GM23338 (cell line): ENCODE measurements at regions not wholly inside any gene's neighbourhood (a gene's known extent, or its start where the extent isn't known, plus 50 kb on each side); places are given as distances from the start of the nearest gene placed in this dataset.

Source experiments
- ATAC-seq: fragments of 200-7000 bp; cut with Tn5 transposase; 3 replicates; pipeline ENCODE4 v1.9.1; 2020
- DNase-seq: peaks from one replicate; pipeline ENCODE4 v3.0.0-alpha.2; 2015; ENCODE audit warnings: low spot score
- H2AFZ ChIP-seq: fragments of 200-600 bp; sonication (generic); 2 replicates; pipeline ENCODE4 v1.8.0; 2016; ENCODE audit warnings: antibody characterized with exemption, mild to moderate bottlenecking, moderate library complexity
- H3F3A ChIP-seq: fragments of 200-600 bp; sonication (generic); replicated peaks from 2 replicates; pipeline ENCODE4 v1.8.0; 2017; ENCODE audit warnings: antibody characterized with exemption, mixed run types, low read depth
- H3K27ac ChIP-seq: fragments of 200-600 bp; sonication (generic); 2 replicates; pipeline ENCODE4 v1.6.1; 2016; ENCODE audit warnings: low read depth
- H3K27me3 ChIP-seq: fragments of 200-600 bp; sonication (generic); 2 replicates; pipeline ENCODE4 v1.8.0; 2016; ENCODE audit warnings: mild to moderate bottlenecking, mixed run types, moderate library complexity; ENCODE audit not compliant: insufficient read depth
- H3K36me3 ChIP-seq: fragments of 200-600 bp; sonication (generic); 2 replicates; pipeline ENCODE4 v1.8.0; 2016; ENCODE audit warnings: mild to moderate bottlenecking; ENCODE audit not compliant: insufficient read depth
- H3K4me1 ChIP-seq: fragments of 200-600 bp; sonication (generic); 2 replicates; pipeline ENCODE4 v1.8.0; 2016; ENCODE audit warnings: mild to moderate bottlenecking, moderate library complexity; ENCODE audit not compliant: insufficient read depth
- H3K4me2 ChIP-seq: fragments of 200-600 bp; sonication (generic); 2 replicates; pipeline ENCODE4 v1.7.1; 2017; ENCODE audit warnings: mixed run types
- H3K4me3 ChIP-seq: fragments of 200-600 bp; sonication (generic); 2 replicates; pipeline ENCODE4 v1.6.1; 2016; ENCODE audit warnings: mixed run types
- H3K79me2 ChIP-seq: fragments of 200-600 bp; sonication (generic); replicated peaks from 2 replicates; pipeline ENCODE4 v1.8.0; 2017; ENCODE audit warnings: mild to moderate bottlenecking; ENCODE audit not compliant: insufficient read depth
- H3K9me2 ChIP-seq: fragments of 200-600 bp; sonication (generic); 2 replicates; pipeline ENCODE4 v1.8.0; 2017; ENCODE audit not compliant: insufficient read depth
- H4K20me1 ChIP-seq: fragments of 200-600 bp; sonication (generic); replicated peaks from 2 replicates; pipeline ENCODE4 v1.8.0; 2017; ENCODE audit warnings: mild to moderate bottlenecking; ENCODE audit not compliant: insufficient read depth
- H3K27ac Mint-ChIP-seq: 2 replicates; pipeline ENCODE4 v1.8.0; 2020; ENCODE audit warnings: inconsistent platforms, mild to moderate bottlenecking, moderate library complexity, mixed read lengths
- H3K27me3 Mint-ChIP-seq: 3 replicates; pipeline ENCODE4 v1.8.0; 2022; ENCODE audit warnings: low read depth, mild to moderate bottlenecking, moderate library complexity, mixed read lengths, inconsistent platforms; ENCODE audit not compliant: insufficient read depth, poor library complexity
- H3K36me3 Mint-ChIP-seq: 3 replicates; pipeline ENCODE4 v1.8.0; 2021; ENCODE audit warnings: low read depth, mild to moderate bottlenecking, inconsistent platforms, moderate library complexity, mixed read lengths
- H3K4me1 Mint-ChIP-seq: 3 replicates; pipeline ENCODE4 v1.8.0; 2020; ENCODE audit warnings: mild to moderate bottlenecking, inconsistent platforms, mixed read lengths
- H3K4me3 Mint-ChIP-seq: 3 replicates; pipeline ENCODE4 v1.8.0; 2021; ENCODE audit warnings: moderate library complexity, mild to moderate bottlenecking, inconsistent platforms, mixed read lengths
- H3K9me3 Mint-ChIP-seq: 3 replicates; pipeline ENCODE4 v1.8.0; 2020; ENCODE audit warnings: moderate library complexity, mild to moderate bottlenecking, inconsistent platforms, mixed read lengths
- CREB1 ChIP-seq: fragments of 250-450 bp; sonication (Bioruptor Pico); IDR thresholded peaks from 2 replicates; pipeline ENCODE4 v1.5.0; 2020; ENCODE audit warnings: low read depth, mild to moderate bottlenecking, moderate library complexity
- EZH2 ChIP-seq: fragments of 200-600 bp; sonication (generic); IDR thresholded peaks from one replicate; pipeline ENCODE4 v1.8.0; 2017; ENCODE audit warnings: antibody characterized with exemption, mild to moderate bottlenecking, low read depth; ENCODE audit not compliant: unreplicated experiment
- EZH2phosphoT487 ChIP-seq: fragments of 200-600 bp; sonication (generic); IDR thresholded peaks from one replicate; pipeline ENCODE4 v1.8.1; 2018; ENCODE audit warnings: antibody characterized with exemption; ENCODE audit not compliant: unreplicated experiment
- JUNB ChIP-seq: IDR thresholded peaks from one replicate; pipeline ENCODE4 v1.6.1; 2016; ENCODE audit warnings: antibody characterized with exemption; ENCODE audit not compliant: unreplicated experiment
- NANOG ChIP-seq: IDR thresholded peaks from 2 replicates; pipeline ENCODE4 v1.6.1; 2016; ENCODE audit warnings: antibody characterized with exemption, borderline replicate concordance
- POLR2AphosphoS5 ChIP-seq: IDR thresholded peaks from 2 replicates; pipeline ENCODE4 v1.6.1; 2016; ENCODE audit warnings: antibody characterized with exemption, low read depth
- STAT1 ChIP-seq: IDR thresholded peaks from one replicate; pipeline ENCODE4 v1.6.1; 2016; ENCODE audit warnings: antibody characterized with exemption; ENCODE audit not compliant: unreplicated experiment
- ZNF114 ChIP-seq: fragments of 250-450 bp; sonication (Bioruptor Pico); IDR thresholded peaks from 2 replicates; pipeline ENCODE4 v1.5.0; 2020; ENCODE audit warnings: mild to moderate bottlenecking, moderate library complexity
- ZNF331 ChIP-seq: fragments of 250-450 bp; sonication (Bioruptor Pico); IDR thresholded peaks from 2 replicates; pipeline ENCODE4 v1.5.0; 2020; ENCODE audit warnings: low read depth, mild to moderate bottlenecking, moderate library complexity
- TF ChIP-seq, protein P1 (sequence below): IDR thresholded peaks from 2 replicates; pipeline ENCODE4 v1.6.1; 2016; ENCODE audit warnings: antibody characterized with exemption
- TF ChIP-seq, protein P2 (sequence below): IDR thresholded peaks from one replicate; pipeline ENCODE4 v1.6.1; 2018; ENCODE audit warnings: antibody characterized with exemption; ENCODE audit not compliant: unreplicated experiment
- TF ChIP-seq, protein P3 (sequence below): fragments of 250-450 bp; sonication (Bioruptor Pico); IDR thresholded peaks from 2 replicates; pipeline ENCODE4 v1.5.0; 2020; ENCODE audit warnings: mild to moderate bottlenecking, moderate library complexity
- TF ChIP-seq, protein P4 (sequence below), 2 experiments: fragments of 200-600 bp in 1 of 2; sonication (generic) in 1 of 2; conservative IDR thresholded peaks; 2 replicates each; pipeline versions ENCODE4 v1.5.1 to v1.6.1; 2016 to 2017; ENCODE audit warnings: antibody characterized with exemption in 2 of 2, low read depth in 2 of 2, mild to moderate bottlenecking in 2 of 2, moderate library complexity in 1 of 2

DNA sequence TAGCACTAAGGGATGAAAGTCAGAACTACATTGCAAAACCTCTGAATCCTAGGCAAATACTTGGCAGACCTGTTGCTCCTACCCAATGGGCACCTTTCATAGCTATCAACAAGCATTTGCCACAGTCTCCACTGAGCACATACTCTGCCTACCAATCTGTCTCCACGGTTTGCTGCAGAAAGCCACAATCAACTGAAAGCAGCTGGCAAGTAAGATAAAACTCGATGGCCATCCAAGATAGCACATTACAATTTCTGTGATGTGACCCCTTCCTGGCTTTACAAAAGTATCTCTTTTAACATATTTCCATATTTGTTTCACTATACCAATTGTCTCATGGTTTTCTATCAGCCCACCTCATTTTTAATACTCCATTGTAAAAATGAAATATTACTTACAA lies 1060.5 kb upstream of the INTU start:
- DNase-seq (no peak), ATAC-seq (no peak)
- Histone ChIP-seq H3K79me2 (no peaks in the 10 kb centered on the region), H3F3A (no peaks in the 10 kb centered on the region), H3K4me3 (no peak overlapping the region), H3K27me3 (no peaks in the 10 kb centered on the region), H3K27ac (no peak overlapping the region), H2AFZ (no peak overlapping the region), H3K9me2 (no peaks in the 10 kb centered on the region), H4K20me1 (no peaks in the 10 kb centered on the region), H3K4me1 (no peaks in the 10 kb centered on the region), H3K4me2 (no peak overlapping the region), H3K36me3 (no peaks in the 10 kb centered on the region)
- H3K27me3 Mint-ChIP-seq = no peaks in the 10 kb centered on the region
- TF ChIP-seq, protein P1, sequence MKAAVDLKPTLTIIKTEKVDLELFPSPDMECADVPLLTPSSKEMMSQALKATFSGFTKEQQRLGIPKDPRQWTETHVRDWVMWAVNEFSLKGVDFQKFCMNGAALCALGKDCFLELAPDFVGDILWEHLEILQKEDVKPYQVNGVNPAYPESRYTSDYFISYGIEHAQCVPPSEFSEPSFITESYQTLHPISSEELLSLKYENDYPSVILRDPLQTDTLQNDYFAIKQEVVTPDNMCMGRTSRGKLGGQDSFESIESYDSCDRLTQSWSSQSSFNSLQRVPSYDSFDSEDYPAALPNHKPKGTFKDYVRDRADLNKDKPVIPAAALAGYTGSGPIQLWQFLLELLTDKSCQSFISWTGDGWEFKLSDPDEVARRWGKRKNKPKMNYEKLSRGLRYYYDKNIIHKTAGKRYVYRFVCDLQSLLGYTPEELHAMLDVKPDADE = no peak
- TF ChIP-seq ZNF114 (CRISPR knock-in tag) (no peak), CREB1 (CRISPR knock-in tag) (no peak), POLR2AphosphoS5 (no peak), STAT1 (no peak), EZH2phosphoT487 (no peak), JUNB (no peak), NANOG (no peak), ZNF331 (CRISPR knock-in tag) (no peak), EZH2 (no peak)
- TF ChIP-seq, protein P2, sequence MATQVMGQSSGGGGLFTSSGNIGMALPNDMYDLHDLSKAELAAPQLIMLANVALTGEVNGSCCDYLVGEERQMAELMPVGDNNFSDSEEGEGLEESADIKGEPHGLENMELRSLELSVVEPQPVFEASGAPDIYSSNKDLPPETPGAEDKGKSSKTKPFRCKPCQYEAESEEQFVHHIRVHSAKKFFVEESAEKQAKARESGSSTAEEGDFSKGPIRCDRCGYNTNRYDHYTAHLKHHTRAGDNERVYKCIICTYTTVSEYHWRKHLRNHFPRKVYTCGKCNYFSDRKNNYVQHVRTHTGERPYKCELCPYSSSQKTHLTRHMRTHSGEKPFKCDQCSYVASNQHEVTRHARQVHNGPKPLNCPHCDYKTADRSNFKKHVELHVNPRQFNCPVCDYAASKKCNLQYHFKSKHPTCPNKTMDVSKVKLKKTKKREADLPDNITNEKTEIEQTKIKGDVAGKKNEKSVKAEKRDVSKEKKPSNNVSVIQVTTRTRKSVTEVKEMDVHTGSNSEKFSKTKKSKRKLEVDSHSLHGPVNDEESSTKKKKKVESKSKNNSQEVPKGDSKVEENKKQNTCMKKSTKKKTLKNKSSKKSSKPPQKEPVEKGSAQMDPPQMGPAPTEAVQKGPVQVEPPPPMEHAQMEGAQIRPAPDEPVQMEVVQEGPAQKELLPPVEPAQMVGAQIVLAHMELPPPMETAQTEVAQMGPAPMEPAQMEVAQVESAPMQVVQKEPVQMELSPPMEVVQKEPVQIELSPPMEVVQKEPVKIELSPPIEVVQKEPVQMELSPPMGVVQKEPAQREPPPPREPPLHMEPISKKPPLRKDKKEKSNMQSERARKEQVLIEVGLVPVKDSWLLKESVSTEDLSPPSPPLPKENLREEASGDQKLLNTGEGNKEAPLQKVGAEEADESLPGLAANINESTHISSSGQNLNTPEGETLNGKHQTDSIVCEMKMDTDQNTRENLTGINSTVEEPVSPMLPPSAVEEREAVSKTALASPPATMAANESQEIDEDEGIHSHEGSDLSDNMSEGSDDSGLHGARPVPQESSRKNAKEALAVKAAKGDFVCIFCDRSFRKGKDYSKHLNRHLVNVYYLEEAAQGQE = no peak
- TF ChIP-seq, protein P3, sequence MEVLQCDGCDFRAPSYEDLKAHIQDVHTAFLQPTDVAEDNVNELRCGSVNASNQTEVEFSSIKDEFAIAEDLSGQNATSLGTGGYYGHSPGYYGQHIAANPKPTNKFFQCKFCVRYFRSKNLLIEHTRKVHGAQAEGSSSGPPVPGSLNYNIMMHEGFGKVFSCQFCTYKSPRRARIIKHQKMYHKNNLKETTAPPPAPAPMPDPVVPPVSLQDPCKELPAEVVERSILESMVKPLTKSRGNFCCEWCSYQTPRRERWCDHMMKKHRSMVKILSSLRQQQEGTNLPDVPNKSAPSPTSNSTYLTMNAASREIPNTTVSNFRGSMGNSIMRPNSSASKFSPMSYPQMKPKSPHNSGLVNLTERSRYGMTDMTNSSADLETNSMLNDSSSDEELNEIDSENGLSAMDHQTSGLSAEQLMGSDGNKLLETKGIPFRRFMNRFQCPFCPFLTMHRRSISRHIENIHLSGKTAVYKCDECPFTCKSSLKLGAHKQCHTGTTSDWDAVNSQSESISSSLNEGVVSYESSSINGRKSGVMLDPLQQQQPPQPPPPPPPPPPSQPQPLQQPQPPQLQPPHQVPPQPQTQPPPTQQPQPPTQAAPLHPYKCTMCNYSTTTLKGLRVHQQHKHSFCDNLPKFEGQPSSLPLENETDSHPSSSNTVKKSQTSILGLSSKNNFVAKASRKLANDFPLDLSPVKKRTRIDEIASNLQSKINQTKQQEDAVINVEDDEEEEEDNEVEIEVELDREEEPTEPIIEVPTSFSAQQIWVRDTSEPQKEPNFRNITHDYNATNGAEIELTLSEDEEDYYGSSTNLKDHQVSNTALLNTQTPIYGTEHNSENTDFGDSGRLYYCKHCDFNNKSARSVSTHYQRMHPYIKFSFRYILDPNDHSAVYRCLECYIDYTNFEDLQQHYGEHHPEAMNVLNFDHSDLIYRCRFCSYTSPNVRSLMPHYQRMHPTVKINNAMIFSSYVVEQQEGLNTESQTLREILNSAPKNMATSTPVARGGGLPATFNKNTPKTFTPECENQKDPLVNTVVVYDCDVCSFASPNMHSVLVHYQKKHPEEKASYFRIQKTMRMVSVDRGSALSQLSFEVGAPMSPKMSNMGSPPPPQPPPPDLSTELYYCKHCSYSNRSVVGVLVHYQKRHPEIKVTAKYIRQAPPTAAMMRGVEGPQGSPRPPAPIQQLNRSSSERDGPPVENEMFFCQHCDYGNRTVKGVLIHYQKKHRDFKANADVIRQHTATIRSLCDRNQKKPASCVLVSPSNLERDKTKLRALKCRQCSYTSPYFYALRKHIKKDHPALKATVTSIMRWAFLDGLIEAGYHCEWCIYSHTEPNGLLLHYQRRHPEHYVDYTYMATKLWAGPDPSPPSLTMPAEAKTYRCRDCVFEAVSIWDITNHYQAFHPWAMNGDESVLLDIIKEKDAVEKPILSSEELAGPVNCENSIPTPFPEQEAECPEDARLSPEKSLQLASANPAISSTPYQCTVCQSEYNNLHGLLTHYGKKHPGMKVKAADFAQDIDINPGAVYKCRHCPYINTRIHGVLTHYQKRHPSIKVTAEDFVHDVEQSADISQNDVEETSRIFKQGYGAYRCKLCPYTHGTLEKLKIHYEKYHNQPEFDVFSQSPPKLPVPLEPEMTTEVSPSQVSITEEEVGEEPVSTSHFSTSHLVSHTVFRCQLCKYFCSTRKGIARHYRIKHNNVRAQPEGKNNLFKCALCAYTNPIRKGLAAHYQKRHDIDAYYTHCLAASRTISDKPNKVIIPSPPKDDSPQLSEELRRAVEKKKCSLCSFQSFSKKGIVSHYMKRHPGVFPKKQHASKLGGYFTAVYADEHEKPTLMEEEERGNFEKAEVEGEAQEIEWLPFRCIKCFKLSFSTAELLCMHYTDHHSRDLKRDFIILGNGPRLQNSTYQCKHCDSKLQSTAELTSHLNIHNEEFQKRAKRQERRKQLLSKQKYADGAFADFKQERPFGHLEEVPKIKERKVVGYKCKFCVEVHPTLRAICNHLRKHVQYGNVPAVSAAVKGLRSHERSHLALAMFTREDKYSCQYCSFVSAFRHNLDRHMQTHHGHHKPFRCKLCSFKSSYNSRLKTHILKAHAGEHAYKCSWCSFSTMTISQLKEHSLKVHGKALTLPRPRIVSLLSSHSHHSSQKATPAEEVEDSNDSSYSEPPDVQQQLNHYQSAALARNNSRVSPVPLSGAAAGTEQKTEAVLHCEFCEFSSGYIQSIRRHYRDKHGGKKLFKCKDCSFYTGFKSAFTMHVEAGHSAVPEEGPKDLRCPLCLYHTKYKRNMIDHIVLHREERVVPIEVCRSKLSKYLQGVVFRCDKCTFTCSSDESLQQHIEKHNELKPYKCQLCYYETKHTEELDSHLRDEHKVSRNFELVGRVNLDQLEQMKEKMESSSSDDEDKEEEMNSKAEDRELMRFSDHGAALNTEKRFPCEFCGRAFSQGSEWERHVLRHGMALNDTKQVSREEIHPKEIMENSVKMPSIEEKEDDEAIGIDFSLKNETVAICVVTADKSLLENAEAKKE (CRISPR knock-in tag) = no peak
- TF ChIP-seq, protein P4, sequence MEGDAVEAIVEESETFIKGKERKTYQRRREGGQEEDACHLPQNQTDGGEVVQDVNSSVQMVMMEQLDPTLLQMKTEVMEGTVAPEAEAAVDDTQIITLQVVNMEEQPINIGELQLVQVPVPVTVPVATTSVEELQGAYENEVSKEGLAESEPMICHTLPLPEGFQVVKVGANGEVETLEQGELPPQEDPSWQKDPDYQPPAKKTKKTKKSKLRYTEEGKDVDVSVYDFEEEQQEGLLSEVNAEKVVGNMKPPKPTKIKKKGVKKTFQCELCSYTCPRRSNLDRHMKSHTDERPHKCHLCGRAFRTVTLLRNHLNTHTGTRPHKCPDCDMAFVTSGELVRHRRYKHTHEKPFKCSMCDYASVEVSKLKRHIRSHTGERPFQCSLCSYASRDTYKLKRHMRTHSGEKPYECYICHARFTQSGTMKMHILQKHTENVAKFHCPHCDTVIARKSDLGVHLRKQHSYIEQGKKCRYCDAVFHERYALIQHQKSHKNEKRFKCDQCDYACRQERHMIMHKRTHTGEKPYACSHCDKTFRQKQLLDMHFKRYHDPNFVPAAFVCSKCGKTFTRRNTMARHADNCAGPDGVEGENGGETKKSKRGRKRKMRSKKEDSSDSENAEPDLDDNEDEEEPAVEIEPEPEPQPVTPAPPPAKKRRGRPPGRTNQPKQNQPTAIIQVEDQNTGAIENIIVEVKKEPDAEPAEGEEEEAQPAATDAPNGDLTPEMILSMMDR (conservative IDR thresholded peaks at IDR 0.05; ENCODE audit: low read depth in 2 of 2) = no peak
- H3K4me3 Mint-ChIP-seq = no peak overlapping the region
- H3K27ac Mint-ChIP-seq = no peak overlapping the region
- H3K36me3 Mint-ChIP-seq = no peaks in the 10 kb centered on the region
- H3K9me3 Mint-ChIP-seq = no peaks in the 10 kb centered on the region
- no peaks in the 10 kb centered on the region for H3K4me1 Mint-ChIP-seq
